HL-60/S4 (cell line): ENCODE measurements at regions not wholly inside any gene's neighbourhood (a gene's known extent, or its start where the extent isn't known, plus 50 kb on each side); places are given as distances from the start of the nearest gene placed in this dataset.

Experiments used
- in situ Hi-C: fragments of 300-500 bp; cut with MboI; formaldehyde crosslinking; loops from 2 replicates; pipeline ENCODE4 v1.14.3; 2022; ENCODE audit warnings: low sequenced_read_pairs

GRCh38 chr2:120849278-120849677, 113.6 kb downstream of the GLI2 start:
- in situ Hi-C loops, result no loop called here

- in situ Hi-C loops, result no loop called here
These were observed 114.9 kb downstream of the GLI2 start for GRCh38 chr2:120850551-120850950.

DNA sequence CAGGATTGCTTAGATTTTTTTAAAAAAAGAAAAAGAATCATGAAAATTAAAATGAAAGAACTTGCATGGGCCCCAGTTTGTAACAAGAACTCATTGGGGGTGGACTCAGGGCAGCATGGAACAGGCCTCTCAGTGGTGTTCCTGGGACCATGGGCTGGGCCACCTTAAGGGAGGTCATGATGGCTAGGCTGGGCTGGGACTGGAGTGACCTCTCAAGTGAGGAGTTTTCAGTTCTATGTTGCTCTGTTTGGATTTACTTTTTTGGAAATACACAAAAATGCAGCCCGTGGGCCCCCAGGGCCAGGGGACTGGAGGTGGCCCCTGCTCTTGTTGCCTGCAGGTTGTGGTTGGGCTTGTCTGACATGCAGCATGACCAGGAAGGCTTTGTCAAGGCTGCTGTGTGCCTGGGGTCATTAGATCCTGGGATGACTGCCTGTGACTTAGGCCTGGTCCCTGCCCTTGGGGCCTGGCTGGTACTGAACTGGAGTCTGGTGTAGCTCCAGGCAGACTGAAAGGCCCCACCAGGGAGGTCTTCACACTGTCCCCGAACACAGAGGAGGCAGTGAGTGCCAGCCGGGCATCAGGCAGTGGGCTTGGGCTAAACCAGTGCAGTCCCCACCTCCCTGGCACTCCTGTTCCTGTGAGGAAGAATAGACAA, 115.6 kb downstream of the GLI2 start:
- in situ Hi-C loops, result no loop called here

DNA sequence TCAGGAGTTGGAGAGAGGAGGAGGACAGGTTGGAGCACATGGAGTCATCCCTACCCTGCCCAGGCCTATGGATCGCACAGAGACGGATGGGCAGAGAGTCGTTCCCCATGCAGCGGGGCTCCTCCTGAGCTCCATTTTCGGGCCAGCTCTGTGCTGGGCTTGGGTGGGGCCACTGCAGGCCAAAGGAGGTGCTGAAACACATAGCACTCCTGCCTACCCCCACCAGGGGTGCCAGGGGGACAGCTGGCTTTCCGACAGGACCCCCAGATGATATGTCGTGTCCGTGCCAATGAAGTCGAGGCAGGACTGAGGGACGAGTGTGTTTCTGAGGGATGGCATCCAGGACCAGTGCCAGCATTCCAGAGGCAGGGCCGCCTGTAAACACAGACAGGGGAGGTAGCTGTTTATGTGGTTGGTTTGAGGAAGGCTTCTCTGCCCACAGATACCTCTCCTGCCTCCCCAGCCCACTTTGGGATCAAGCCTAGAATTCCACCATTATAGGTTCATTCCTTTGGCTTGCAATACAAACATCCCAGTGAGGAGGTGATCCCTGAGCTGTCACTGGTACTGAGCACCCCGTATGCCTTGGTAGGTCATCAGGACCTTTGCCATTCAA, 116.6 kb downstream of the GLI2 start:
- in situ Hi-C loops, result no loop called here

DNA sequence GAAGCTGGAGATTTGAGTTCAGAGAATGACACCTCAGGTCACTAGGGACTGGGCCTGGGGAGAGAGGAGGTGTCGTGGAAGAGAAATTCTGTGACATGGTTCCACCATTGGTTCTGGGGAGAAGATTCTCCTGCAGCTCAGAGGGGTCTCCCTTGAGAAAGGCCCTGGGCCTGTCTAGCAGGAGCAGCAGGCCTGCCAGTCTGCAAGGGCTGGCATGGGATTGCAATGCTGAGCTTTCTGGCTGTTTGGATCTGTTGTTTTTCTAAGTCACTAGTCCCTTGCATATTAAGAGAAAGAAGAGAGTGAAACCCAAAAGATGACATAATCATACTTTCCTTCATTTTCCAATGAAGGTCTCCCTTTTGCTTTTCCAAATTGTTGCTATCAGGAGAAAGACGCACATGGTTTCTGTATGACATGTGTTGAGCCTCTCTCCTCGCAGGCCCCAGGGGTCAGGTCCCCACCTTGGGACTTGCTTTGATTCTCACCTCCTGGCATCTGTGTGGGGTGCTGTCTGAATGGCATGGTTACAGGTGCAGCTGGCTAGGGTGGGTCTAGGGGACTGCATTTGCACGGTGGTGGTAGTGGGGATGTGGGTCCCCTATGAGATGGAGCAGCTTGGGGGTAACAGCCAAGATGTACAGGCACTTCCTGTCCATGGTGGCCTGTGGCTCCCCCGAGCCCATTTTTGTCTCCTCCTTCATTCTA, 117.8 kb downstream of the GLI2 start:
- in situ Hi-C loops, result no loop called here

DNA sequence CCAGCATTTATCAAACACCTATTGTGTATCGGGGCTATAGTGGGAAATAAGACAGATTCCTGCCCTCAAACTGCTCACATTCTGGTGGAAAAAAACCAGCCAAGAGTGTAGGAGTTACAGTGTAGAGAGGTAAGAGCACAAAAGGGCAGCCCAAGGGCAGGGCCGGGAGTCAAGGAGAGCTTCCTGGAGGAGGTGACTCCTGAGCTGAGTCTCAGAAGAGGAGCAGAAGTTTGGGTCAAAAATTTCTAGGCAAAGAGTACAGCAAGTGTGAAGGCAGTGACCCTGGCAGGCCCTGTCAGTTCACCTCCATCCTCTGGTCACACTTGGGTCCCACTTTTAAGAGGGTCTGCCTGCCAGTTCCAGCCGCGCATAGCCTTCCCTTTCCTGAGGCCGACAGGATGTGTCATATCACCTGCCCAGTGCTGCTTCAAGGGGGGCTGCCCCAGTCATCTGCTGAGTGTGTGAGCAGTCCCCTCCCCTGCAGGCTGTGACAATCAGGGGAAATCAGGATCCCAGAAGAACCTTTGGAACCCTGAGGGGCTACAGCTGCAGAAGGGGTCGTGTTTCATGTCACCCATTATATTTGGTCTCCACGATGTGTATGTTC, 118.4 kb downstream of the GLI2 start:
- in situ Hi-C loops, result no loop called here

GRCh38 chr2:120854766-120855530, 119.3 kb downstream of the GLI2 start:
- in situ Hi-C loops, result no loop called here

DNA sequence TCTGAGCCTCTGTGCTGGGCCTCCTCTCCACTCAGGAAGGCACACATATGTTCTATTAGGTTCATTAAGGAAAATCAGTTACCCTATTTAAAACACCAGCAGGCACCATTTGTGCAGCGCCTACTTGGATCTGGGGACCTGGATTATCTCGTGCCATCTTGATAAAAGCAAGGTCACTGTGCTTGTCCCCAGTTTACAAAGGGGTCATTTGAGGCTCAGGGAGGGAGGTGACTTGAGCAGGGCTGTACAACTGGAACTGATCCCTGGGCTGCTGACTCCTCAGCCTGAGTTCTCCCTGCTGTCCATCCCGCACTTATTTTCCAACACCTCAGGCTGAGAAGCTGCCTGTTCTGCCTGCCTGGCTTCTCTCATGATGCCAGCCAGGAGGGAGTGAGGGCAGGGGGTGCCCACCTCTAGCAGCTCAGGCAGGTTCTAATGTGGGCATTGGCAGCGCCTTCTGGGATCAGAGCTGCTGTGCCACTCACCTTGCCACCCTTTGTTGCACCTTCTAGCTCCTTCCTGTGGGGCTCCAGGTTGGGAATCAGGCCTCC, 120.3 kb downstream of the GLI2 start:
- in situ Hi-C loops, result no loop called here

DNA sequence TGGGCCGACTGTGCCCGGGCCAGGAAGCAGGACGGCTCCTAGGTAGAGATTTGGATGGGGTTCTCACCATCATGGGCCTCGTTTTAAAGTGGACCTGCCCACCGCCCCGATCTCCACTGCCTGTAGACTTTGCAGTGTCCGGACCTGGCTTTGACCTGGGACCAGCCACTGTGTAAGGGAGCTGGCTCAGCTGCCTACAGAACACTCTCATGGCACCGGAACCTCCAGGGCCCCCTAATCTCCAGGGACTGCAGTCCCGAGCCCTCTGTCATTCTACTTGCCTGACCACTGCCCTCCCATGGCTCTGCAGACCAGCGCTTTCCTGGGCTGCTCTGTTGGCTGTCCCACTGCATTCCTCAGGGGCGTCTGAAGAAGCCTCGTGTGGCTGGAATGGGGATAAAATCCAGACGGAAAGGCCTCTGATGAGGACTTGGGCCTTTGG, 120.8 kb downstream of the GLI2 start:
- in situ Hi-C loops, result no loop called here

DNA sequence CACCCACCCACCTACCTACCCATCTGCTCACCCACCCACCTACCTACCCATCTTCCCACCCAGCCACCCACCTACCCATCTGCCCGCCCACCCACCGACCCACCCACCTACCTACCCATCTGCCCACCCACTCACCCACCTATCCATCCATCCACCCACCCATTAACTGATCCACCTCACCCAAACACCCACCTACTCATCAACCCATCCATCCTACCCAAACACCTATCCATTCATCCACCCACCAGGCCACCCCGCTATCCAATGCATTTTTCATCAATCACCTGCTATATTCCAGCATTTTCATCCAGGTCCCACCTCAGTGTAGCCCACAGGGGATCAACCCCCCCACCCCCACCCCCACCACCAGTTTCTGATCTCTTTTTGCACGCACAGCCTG, 121.8 kb downstream of the GLI2 start:
- in situ Hi-C loops, result no loop called here

DNA sequence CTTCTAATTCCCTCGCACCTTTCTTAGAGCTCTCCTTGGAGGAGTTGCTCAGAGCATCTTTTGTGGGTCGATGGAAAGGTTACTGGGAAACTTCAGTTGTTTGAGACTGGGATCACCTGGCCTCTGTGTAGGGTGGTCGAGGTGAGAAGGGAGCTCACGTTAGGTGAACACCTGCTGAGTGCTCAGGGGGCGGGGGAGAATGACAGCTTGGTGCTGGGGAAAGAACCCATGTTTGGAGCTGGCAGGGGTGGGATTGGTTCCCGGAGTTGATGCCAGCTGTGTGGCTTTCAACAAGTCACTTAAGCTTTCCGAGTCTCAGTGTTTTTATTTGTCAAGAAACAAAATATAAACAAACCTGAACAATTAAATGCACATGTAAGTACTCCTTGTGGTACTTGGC, 122.3 kb downstream of the GLI2 start:
- in situ Hi-C loops, result no loop called here

GRCh38 chr2:120858361-120859106, 122.9 kb downstream of the GLI2 start:
- in situ Hi-C loops, result no loop called here

GRCh38 chr2:120859128-120859527, 123.5 kb downstream of the GLI2 start:
- in situ Hi-C loops, result no loop called here

DNA sequence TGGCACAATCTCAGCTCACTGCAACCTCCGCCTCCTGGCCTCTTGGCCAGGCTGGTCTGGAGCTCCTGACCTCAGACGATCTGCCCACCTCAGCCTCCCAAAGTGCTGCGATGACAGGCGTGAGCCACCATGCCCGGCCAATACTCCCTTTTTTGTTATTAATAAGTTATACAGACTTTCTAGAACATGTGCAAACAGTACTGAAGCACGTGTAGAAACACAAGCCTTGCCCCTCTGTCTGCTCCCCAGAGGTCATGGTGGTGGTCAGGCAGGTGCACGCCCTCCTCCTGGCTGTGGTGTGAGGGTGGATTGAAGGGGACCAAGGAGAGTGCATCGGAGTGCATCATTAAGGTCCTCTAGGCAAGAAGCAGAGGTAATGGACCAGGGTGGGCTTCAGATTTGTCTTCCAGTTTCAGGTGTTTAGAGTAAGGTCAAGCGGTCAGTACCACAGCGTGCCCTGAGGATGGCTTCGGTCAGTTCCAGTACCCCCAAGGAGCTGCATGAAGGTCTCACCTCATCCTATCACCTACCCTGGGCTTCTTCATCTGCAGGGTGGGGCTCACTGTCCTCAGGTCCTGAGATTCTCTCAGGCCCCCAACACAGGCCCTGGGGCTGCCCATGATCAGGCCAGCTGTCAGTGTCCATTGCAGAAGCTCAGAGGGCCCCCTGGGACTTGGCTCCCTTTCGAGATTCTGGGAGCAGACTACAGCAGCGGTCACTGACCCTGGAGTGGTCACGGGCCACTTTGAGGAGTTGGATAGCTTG, 124.3 kb downstream of the GLI2 start:
- in situ Hi-C loops, result no loop called here

- in situ Hi-C loops, result no loop called here
These were observed 124.9 kb downstream of the GLI2 start for GRCh38 chr2:120860579-120860922.

DNA sequence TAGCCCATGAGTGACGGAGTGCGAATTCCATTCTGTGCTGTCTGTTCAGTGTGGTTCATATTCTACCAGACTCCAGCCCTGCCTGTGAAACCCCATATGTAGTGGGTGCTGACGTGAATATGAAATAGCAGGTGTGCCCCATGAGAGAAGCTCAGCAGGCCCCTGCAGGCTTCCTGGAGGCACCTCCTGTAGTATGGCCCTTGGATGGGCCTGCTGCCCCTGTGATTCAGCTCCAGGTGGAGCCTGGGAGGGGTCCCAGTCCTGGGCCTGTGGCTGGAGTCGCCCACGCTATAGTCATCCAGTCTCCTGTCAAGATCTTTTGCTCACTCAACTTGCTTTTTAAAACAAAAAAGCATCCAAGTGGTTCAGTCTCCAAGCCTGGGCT, 125.5 kb downstream of the GLI2 start:
- in situ Hi-C loops, result no loop called here

- in situ Hi-C loops, result no loop called here
These were observed 126.0 kb downstream of the GLI2 start for GRCh38 chr2:120861576-120862191.

DNA sequence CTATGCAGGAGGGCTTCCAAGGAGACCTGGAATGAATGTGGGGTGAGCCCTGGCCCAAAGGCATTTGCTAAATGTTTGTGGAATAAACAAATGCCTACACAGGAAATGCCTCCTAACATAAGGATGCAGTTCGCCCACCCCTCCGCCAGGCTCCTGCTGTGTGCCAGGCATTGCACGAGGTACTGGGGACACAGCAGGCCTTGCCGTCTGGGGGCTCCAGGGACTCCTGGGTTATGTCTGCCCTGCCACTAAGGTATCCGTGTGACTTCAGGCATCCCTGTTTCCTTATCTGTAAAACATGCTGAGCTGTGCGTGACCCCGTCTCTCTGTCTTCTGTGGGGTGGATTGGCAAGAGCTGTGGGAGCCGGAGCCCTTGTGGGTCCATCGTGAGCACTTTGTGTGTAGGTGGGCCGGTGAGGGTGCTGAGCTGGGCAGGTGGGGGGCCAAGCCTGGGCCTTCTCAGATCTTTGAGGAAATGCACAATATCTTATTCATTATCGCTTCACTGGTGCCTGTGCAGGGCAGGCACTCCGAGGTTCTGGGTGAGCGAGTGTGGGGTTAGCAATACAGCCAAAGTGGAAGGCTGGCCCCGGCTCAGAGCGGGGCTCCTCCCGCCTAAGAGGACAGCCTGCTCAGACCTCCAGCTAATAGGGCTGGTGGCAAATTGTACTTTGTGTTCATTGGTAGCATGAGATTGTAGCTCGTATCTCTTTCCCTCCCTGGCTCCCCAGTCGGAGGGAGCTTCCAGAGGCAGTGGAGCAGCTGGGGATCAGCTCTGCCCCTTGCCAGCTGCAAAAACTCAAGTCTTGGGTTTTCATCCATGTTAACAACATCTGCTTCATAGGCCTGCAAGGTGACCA, 126.8 kb downstream of the GLI2 start:
- in situ Hi-C loops, result no loop called here
